Astrocyte (in vitro differentiated cells and primary cell): ENCODE measurements at regions not wholly inside any gene's neighbourhood (a gene's known extent, or its start where the extent isn't known, plus 50 kb on each side); places are given as distances from the start of the nearest gene placed in this dataset.

Experiments used
- DNase-seq: peaks from one replicate; pipeline ENCODE4 v3.0.0-alpha.2; 2010; ENCODE audit warnings: low read depth
- FAIRE-seq: peaks from 2 replicates; lab custom pipeline; 2011; peaks lifted over from hg19 to GRCh38; lab: Jason Lieb, UNC
- H2AFZ ChIP-seq: 2 replicates; pipeline ENCODE4 v1.6.0; 2012; ENCODE audit warnings: low read depth, low read length, inconsistent platforms
- H3K27ac ChIP-seq: 2 replicates; pipeline ENCODE4 v1.5.1; 2011; ENCODE audit warnings: low read depth, low read length, inconsistent platforms
- H3K27me3 ChIP-seq: 2 replicates; pipeline ENCODE4 v1.6.0; 2011; ENCODE audit warnings: low read length, inconsistent platforms; ENCODE audit not compliant: insufficient read depth
- H3K36me3 ChIP-seq: 2 replicates; pipeline ENCODE4 v1.5.1; 2011; ENCODE audit warnings: low read length, inconsistent platforms; ENCODE audit not compliant: insufficient read depth
- H3K4me1 ChIP-seq: 2 replicates; pipeline ENCODE4 v1.5.1; 2011; ENCODE audit warnings: low read length, inconsistent platforms; ENCODE audit not compliant: insufficient read depth
- H3K4me2 ChIP-seq: 2 replicates; pipeline ENCODE4 v1.6.0; 2012; ENCODE audit warnings: low read length, inconsistent platforms
- H3K4me3 ChIP-seq: 2 replicates; pipeline ENCODE4 v1.5.1; 2011; ENCODE audit warnings: low read depth, mild to moderate bottlenecking, low read length, inconsistent platforms; ENCODE audit not compliant: insufficient read depth
- H3K79me2 ChIP-seq: 2 replicates; pipeline ENCODE4 v1.6.0; 2012; ENCODE audit warnings: mild to moderate bottlenecking, low read length, inconsistent platforms; ENCODE audit not compliant: insufficient read depth
- H3K9ac ChIP-seq: 2 replicates; pipeline ENCODE4 v1.6.0; 2012; ENCODE audit warnings: mild to moderate bottlenecking, low read length, inconsistent platforms
- H3K9me3 ChIP-seq: 2 replicates; pipeline ENCODE4 v1.5.1; 2012; ENCODE audit warnings: low read depth, mild to moderate bottlenecking, low read length, inconsistent platforms; ENCODE audit not compliant: insufficient read depth
- H4K20me1 ChIP-seq: 2 replicates; pipeline ENCODE4 v1.6.0; 2012; ENCODE audit warnings: low read length, inconsistent platforms; ENCODE audit not compliant: insufficient read depth
- H3K27ac Mint-ChIP-seq: one replicate; pipeline ENCODE4 v1.8.0; 2021; ENCODE audit warnings: mild to moderate bottlenecking, mixed read lengths; ENCODE audit not compliant: unreplicated experiment
- H3K27me3 Mint-ChIP-seq: one replicate; pipeline ENCODE4 v1.8.0; 2021; ENCODE audit warnings: low read depth, mixed read lengths; ENCODE audit not compliant: unreplicated experiment
- H3K36me3 Mint-ChIP-seq: one replicate; pipeline ENCODE4 v1.8.0; 2021; ENCODE audit warnings: low read depth, mixed read lengths; ENCODE audit not compliant: unreplicated experiment
- H3K4me1 Mint-ChIP-seq: one replicate; pipeline ENCODE4 v1.8.0; 2021; ENCODE audit warnings: low read depth, mixed read lengths; ENCODE audit not compliant: unreplicated experiment
- H3K4me3 Mint-ChIP-seq: one replicate; pipeline ENCODE4 v1.8.0; 2021; ENCODE audit warnings: mild to moderate bottlenecking, moderate library complexity, mixed read lengths; ENCODE audit not compliant: unreplicated experiment
- H3K9me3 Mint-ChIP-seq: one replicate; pipeline ENCODE4 v1.8.0; 2021; ENCODE audit warnings: mild to moderate bottlenecking, mixed read lengths; ENCODE audit not compliant: unreplicated experiment
- EZH2 ChIP-seq: IDR thresholded peaks from 2 replicates; pipeline ENCODE4 v1.6.1; 2012; ENCODE audit warnings: mild to moderate bottlenecking, low read length, inconsistent platforms; ENCODE audit not compliant: insufficient read depth
- TF ChIP-seq, protein P1 (sequence below): IDR thresholded peaks from 2 replicates; pipeline ENCODE4 v1.5.1; 2011; ENCODE audit warnings: low read depth, mild to moderate bottlenecking, inconsistent platforms, low read length, moderate library complexity; ENCODE audit not compliant: insufficient read depth

DNA sequence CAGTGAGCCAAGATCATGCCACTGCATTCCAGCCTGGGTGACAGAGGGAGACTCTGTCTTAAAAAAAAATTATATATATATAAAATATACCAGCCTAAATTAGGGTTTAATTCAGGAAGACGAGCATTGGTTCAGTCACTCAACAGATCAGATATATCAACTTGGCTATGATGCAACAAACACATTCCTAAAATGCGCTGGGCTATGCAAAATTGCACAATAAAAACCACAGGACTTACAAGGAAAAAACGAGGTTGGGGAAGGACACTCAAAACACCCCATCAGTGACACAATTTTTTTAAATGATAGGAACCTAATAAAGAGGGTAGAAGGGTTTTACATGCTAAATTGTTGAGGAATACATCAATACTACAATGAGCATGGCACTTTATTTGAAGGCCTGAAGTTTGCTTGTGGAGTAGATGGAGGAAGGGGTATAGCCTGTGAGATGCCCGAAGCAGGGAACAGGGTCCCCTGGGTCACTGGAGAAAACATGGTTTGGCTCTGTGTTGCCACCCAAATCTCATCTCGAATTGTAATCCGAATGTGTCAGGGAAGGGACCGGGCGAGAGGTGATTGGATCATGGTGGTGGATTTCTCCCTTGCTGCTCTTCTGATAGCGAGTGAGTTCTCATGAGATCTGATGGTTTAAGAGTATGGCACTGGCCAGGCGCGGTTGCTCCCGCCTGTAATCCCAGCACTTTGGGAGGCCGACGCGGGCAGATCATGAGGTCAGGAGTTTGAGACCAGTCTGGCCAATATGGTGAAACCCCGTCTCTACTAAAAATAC, 71.2 kb downstream of the TNFAIP2 start:
- no peak overlapping the region for H3K4me3 Mint-ChIP-seq

DNA sequence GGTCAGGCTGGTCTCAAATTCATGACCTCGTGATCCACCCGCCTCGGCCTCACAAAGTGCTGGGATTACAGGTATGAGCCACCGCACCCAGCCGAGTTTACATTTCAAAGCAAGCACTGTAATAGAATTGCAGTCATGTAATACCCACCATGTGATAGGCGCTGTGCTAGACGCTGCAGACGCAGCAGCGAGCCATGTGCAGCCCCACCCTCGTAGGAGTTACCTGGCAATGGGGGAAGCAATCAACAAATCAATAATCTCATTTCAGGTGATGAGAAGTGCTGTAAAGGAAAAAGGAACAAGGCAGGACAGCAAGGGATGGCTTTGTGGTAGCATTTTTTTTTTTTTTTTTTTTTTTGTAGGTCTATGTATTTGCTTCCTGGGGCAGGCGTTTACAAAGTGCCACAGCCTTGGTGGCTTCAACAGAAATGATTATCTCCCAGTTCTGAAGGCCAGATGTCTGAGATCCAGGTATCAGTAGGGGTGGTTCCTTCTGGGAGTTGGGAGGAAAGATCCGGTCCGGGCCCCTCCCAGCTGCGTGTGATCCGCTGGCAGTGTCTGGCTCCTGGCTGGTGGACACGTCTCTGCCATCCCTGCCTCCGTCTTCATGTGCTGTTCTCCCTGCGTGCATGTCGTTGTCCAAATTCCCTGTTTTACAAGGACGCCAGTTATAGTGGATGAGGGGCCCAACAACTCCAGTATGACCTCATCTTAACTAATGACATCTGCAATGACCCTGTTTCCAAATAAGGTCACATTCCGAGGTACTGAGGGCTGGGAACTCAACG, 72.8 kb downstream of the TNFAIP2 start:
- Histone ChIP-seq H3K4me2 (no peak overlapping the region), H3K79me2 (no peaks in the 10 kb centered on the region), H3K27me3 (peaks cover 7% of the 10 kb centered on the region), H3K9me3 (peaks cover under 1% of the 10 kb centered on the region), H3K4me1 (no peaks in the 10 kb centered on the region), H2AFZ (no peak overlapping the region), H3K27ac (no peak overlapping the region), H3K4me3 (no peak overlapping the region), H3K36me3 (no peaks in the 10 kb centered on the region), H4K20me1 (no peaks in the 10 kb centered on the region), H3K9ac (no peak overlapping the region)
- H3K36me3 Mint-ChIP-seq = peaks cover 2% of the 10 kb centered on the region
- peaks cover 10% of the 10 kb centered on the region for H3K9me3 Mint-ChIP-seq
- no peaks in the 10 kb centered on the region for H3K4me1 Mint-ChIP-seq
- H3K27me3 Mint-ChIP-seq = peaks cover 11% of the 10 kb centered on the region
- FAIRE-seq = no peak
- no peak for DNase-seq
- no peak overlapping the region for H3K4me3 Mint-ChIP-seq
- no peak overlapping the region for H3K27ac Mint-ChIP-seq
- no peak for TF ChIP-seq EZH2
- TF ChIP-seq, protein P1, sequence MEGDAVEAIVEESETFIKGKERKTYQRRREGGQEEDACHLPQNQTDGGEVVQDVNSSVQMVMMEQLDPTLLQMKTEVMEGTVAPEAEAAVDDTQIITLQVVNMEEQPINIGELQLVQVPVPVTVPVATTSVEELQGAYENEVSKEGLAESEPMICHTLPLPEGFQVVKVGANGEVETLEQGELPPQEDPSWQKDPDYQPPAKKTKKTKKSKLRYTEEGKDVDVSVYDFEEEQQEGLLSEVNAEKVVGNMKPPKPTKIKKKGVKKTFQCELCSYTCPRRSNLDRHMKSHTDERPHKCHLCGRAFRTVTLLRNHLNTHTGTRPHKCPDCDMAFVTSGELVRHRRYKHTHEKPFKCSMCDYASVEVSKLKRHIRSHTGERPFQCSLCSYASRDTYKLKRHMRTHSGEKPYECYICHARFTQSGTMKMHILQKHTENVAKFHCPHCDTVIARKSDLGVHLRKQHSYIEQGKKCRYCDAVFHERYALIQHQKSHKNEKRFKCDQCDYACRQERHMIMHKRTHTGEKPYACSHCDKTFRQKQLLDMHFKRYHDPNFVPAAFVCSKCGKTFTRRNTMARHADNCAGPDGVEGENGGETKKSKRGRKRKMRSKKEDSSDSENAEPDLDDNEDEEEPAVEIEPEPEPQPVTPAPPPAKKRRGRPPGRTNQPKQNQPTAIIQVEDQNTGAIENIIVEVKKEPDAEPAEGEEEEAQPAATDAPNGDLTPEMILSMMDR = no peak

More for the DNA sequence above, 71.2 kb downstream of the TNFAIP2 start:
- H3K9me3 Mint-ChIP-seq = peaks cover 18% of the 10 kb centered on the region
- no peaks in the 10 kb centered on the region for H4K20me1 ChIP-seq
- FAIRE-seq = no peak
- H2AFZ ChIP-seq = no peak overlapping the region
- H3K27me3 ChIP-seq = peaks cover 14% of the 10 kb centered on the region
- peaks cover 2% of the 10 kb centered on the region for H3K36me3 Mint-ChIP-seq
- H3K9me3 ChIP-seq = no peaks in the 10 kb centered on the region
- H3K27me3 Mint-ChIP-seq = peaks cover 25% of the 10 kb centered on the region
- no peaks in the 10 kb centered on the region for H3K79me2 ChIP-seq
- H3K36me3 ChIP-seq = no peaks in the 10 kb centered on the region
- no peak overlapping the region for H3K27ac Mint-ChIP-seq
- no peak overlapping the region for H3K27ac ChIP-seq
- H3K4me1 Mint-ChIP-seq = no peaks in the 10 kb centered on the region
- no peak for TF ChIP-seq EZH2
- TF ChIP-seq, protein P1 = no peak
- no peak overlapping the region for H3K9ac ChIP-seq
- H3K4me1 ChIP-seq = no peaks in the 10 kb centered on the region
- H3K4me3 ChIP-seq = no peak overlapping the region
- no peak overlapping the region for H3K4me2 ChIP-seq
- DNase-seq = peak; percentile 63
